NCI-H2196 (cell line): ENCODE measurements at regions not wholly inside any gene's neighbourhood (a gene's known extent, or its start where the extent isn't known, plus 50 kb on each side); places are given as distances from the start of the nearest gene placed in this dataset.
"Not testable (repeated sequence)": the region's sequence is repeated elsewhere in the genome, so short reads cannot be mapped to it uniquely, and the experiment has no call there.

ENCODE experiments used
- DNase-seq: peaks from one replicate; lab custom pipeline; 2025; ENCODE audit not compliant: unreplicated experiment; lab: John Stamatoyannopoulos, UW

DNA sequence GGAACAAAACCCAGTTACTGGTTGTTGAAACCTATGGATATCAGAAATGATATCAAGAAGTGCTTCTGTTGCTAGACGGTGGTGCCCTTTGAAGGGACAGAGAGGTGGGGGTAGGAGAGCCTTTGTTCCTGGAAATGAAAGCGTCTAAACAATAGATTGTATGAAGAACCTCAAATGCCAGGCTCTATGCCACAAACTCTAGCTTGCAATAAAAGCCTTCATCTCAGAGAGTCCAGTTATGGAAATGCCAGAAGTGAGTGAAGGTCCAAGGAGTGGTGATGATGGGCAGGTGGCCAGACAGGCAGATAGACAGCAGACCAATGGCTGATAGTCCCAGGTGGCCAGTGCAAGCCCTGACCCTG is 414.1 kb upstream of the PROX1 start:
- no peak for DNase-seq

DNA sequence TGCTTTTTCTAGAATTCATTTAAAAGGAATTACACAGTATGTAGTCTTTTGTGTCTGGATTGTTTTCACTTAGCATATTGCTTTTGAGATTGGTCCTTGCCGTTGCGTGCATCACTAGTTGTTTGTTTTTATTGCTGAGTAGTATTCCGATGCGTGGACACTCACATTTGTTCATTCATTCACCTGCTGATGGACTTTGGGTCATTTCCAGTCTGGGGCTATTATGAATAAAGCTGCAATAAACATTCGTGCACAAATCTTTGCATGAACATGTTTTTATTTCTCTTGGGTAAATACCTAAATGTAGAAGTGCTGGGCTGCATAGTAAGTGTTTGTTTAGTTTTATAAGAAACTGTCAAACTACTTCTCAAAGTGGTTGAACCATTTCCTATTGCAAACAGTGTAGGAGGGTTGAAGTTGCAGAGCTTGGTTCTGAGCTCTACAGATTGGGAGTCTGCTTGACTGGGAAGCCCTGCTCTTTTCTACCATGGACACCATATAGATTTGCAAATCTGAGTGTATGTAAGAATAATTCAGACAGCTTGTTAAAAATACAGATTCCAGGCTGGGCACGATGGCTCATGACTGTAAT is 404.7 kb upstream of the PROX1 start:
- no peak for DNase-seq

DNA sequence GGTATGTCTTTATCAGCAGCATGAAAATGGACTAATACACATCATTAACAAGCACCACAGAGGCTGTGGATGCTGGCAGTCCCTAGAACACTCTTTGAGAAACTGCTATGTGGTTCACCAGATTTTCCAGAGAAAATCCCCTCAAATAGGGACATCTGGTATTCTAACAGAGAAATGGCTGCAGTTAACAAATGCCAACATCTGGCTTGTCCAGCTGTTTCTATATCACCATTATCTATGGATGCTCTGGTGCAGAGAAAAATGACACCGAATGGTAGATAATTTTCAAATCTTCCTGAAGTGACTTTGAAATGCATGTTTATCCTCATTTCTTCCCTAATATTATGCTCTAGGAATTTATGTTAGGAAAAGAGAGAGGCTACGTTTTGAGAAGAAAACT is 403.5 kb upstream of the PROX1 start:
- DNase-seq, result no peak

DNA sequence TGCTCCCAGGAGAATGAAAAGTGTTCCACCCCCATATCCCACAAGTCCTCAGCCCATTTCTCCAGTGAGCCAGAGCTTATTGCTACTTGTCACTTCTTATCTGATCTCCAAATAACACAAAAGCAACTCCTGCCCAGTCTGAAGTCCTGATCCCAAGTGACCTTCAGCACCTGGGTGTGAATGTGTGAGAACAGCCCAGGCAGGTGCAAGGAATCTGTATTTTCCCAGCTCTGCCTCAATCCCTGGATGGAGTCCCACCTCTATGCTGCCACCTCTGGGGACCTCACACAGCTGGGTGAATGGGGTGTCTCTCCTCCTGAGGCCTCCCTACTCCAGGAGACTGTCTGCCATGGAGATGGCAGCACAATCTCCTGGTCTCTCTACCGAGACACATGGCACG is 402.4 kb upstream of the PROX1 start:
- DNase-seq, result no peak

DNA sequence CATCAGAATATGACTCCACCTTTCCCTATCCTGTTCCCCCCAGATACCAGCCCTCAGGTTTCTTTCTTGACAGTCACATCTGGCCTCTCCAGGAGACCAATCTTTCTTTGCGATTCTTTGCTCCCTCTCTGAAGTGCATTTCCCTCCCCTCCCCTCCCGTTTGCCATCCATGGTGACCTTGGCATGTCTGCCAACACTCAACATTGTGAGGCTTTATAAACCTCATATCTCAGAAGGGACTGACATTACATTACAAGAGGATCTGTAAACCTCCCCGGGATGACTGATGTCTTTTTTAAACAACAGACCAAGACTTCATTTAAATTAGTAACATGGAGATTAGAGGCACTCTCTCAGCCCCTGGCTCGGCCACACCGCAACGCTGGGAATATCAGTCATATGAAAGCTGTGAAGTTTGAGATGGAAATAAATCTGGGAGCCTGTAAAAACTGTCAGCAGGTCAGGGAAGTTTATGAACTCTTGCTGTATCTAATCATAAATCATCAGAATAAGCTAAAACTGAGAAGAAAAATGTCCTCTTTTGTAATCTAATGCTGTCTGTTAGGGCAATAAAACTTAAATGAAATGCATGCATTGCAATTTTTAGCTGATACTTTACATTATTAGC is 401.7 kb upstream of the PROX1 start:
- no peak for DNase-seq

DNA sequence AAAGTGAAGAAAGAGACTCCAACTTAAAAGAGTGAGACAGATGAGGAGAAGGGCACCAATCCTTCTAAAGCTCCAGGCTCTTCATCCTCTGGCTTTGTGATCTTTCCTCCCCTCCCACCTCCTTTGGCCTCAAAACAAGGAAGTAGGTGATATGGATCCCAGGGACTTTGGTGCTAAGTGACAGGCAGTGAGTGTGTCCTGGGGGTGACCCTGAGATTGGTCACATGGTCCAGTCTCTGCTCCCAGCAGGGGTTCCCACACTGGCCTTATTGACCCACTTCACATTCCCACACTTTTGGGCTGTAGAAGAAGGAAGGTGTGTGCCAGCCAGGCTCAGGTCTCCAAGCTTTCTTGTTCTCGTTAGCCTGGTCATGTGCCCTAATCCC is 401.2 kb upstream of the PROX1 start:
- no peak for DNase-seq

DNA sequence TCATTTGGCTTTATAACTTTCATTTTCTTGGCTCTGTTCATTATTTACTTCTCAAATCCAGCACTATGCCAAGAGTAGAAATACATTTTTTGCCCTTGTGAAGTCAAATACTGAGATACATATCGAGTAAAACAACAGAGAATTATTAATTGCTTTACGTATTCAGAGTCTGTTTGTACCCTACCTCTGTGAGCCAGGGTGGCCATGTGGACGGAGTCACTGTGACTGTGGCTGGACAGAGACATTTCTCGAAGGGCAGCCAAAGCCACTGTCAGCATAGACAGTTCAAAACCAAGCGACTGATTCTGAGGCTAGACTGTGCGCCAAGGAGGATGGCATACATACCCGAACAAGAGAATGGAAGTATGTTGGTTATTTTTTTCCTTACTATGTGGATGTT is 391.0 kb upstream of the PROX1 start:
- no peak for DNase-seq

DNA sequence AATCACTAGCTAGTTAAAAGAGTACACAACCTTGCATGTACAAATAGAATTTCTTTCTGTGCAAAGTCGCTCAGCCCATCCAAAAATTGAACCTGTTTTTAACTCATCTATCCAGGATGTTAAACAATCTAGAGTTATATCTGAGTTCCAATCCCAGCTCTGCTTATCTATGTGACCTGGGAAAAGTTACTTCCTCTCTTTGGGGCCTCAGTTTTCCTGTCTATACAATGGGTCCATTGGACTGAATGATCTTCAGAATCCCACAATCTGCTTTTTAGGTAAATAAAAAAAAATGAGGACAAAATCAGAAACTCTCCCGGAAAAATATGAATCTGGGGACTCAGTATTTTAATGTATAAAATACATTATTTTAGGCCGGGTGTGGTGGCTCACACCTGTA is 389.5 kb upstream of the PROX1 start:
- DNase-seq, result no peak

DNA sequence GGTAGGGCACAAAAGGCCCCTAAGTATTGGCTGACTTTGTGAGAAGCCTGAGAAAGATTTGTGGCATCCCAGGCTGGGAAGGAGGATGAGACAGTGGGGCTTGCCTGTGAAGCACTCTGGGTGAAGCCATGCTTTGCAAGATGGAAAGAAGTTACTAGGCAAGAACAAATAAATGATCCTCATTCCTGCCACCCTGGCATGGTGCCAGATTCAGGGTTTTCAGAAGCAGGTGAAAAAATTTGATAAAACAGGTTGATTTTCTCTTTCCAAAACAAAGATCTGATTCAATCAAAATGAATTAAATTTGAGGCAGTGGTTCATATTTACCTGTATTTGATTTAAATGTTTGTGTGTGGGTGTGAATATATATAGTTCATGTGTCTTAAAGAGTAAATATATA is 386.9 kb upstream of the PROX1 start:
- DNase-seq, result no peak

DNA sequence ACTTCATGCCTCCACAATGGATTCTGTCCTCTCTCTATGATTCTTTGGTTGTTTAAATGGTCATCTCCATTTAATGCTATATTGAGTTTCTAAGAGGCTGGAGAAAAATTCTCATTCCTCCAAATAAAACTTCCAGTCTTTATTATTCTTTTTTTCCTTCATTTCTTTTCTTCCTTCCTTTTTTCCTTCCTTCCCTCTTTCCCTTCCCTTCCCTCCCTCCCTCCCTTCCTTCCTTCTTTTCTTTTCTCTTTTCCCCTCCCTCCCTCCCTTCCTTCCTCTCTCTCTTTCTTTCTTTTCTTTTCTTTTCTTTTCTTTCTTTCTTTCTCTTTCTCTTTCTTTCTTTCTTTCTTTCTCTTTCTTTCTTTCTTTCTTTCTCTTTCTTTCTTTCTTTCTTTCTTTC is 386.1 kb upstream of the PROX1 start:
- DNase-seq, result not testable (repeated sequence)

DNA sequence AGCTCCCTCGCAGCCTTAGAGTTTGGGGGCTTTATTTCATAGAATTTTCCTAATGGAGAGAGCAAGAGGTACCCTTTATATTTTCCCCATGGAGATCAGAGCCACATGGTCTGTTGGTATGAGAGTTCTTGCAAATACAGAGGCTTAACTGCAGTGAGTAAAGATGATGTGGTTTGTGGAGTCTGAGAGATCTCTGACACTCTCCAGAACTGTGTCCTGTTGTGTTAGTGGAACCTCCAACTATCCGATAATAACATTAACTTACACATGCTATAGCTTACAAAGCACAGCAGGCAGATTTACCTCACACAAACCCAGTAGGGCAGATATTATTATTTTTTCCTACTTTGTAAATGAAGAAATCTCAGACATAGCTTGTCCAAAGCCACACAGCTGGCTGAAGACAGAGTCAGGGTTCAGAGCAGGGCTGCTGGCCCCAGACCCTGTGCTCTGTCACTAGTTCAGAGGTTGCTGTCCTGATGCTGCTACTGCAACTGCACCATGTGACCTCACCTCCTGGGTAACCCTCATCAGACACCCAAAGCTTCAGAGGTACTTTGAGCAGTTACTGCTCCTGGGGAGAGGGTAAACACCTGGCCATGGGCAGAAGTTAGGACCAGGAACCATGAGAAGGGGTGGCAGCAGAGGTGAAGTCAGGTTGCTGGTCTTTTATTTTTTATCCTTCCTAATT is 384.8 kb upstream of the PROX1 start:
- DNase-seq, result no peak

DNA sequence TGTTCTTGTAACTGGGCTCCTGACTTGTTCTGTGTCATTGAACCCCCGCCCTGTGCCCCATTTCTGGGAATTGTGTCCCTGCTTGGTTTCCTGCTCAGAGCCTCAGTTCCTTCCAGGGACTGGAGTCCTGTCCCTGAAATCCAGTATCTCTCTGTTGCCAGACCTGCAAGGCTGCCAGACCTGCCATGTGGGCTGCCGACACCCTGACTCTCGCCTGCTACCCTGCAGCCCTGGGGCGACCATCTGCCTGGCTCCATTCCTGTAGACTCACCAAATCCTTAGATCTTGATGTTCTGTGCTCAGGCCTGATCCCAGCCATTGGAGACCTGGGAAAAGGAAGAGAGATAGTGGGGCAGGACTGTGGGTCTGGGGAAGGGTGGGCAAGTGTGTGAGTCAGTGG is 383.3 kb upstream of the PROX1 start:
- no peak for DNase-seq

DNA sequence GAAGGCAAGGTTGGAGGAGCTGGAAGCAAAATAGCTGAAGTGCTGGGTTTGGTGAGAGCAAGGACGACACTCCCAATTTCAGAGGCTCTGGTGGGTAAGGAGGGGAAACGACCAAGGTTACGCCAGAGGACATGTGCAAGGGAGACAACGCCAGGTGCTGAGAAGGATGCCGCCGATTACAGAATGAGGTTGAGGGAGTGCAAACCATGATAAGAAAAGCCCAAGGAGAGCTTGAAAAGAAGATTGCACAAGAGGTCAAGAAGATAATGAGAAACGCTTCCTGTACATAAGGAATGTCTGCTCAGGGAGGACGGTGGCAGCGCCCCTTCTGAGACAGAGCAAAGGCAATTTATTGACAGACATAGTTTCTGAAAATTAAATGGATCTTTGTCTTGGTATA is 382.0 kb upstream of the PROX1 start:
- no peak for DNase-seq

DNA sequence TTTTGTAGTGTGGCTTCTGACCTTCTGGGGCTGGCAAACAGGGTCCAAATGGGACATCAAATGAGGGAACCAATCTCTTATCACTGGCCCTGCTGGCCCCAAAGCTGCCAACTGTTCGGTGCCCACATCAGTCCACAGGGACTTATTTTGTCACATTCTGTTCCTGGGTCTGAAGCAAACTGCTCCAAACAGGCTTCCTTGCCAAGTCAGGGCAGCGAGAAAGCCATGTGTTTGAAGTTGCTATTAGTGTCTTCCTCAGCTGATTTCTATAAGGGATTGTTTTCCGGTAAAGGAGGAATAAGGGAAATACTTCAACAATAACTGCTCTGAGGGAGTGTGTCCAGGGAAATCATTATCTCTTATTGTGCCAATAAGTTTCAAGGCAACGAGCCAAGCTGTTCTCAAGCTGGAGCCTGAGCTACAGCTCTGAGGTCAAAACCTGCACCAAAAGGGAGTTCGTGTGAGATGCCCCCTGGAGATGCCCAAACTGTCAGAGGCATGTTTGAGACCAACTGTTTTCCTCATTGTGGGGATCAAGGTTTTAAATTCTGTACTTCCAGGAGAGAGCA is 381.4 kb upstream of the PROX1 start:
- DNase-seq, result no peak

DNA sequence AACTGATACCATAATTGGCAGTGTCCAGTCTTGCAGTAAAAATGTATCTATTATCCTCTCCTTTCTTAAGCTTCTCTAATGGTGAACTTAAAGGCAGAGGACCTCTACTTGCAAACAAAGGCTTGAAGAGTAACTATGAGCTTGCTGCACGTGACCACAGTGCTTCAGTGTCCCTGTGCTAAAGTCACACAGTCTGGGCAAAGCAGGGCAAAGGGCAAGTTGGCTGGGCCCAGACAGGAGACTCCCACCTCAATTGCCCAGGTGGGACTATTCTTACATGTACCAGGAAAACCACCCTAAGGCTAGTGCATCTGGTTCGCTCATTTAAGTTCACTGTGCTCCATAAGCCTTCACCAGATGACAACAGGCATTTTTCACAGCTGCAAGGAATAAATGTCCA is 374.2 kb upstream of the PROX1 start:
- no peak for DNase-seq

DNA sequence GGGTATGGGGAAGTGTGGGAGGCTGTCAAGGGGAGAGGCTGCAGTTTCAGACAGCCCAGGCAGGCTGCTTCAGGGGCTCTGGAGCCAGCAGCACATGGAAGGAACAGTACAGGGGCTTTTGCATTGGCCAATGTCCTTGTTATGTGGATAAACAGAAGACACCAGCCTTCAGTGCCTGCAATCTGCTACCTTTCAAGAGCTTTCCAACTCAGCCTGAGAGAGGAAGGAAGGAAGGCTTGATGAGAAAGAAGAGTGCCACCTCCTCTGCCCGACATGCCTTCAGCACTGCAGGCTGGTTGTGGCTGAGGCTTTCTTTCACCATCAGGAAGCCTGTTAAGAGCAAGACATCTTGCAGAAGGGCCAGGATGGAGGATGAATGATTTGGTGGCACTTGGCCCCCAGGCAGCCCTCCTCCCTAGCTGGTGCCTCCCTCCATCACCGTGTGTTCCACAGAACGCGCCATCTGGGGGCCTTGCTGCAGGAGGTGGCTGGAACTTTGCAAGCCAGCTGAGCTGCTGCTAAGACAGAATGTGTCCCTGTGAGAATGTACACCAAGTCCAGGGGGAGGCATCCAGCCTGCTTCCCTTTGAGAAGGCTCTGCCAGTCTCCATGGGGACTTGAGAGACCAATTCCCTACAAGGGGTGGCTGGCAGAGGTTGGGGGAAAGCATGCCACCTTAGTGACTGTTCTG is 372.4 kb upstream of the PROX1 start:
- DNase-seq, result no peak

DNA sequence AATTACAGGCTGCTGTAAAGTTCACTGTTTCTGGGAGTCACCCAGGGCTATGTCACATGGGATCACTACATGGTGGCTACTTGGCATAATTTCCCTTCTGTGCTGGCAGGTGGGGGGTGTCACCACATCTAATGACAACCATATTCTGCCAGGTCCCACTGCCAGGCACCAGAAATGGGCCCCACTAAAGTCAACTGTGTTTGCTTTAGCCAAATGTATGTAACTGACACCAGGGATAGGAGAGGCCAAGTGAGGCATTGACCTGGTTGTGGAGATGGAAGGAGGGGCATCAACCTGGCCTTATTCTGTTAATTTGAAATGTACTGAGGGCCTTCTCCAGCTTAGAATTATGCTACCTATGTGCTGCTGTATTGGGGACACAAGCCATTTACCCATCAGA is 370.6 kb upstream of the PROX1 start:
- no peak for DNase-seq

DNA sequence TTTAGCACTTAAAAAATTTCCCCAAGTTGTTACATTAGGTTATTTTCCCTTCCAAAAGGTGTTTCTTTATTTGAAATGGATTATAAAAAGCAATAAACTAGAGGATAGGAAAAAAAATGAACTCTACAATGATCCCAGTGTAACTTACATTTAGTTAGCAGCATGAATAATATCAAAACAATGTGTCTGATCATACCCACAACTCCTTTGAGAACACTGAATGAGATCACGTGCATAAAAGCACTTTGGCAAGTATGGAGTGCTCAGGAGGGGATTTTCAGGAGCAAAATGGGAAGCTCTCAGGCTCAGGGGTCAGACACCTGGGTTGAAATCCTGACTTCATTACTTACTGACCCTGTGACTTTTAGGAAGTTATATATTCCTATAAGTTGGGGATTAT is 369.7 kb upstream of the PROX1 start:
- DNase-seq, result no peak

DNA sequence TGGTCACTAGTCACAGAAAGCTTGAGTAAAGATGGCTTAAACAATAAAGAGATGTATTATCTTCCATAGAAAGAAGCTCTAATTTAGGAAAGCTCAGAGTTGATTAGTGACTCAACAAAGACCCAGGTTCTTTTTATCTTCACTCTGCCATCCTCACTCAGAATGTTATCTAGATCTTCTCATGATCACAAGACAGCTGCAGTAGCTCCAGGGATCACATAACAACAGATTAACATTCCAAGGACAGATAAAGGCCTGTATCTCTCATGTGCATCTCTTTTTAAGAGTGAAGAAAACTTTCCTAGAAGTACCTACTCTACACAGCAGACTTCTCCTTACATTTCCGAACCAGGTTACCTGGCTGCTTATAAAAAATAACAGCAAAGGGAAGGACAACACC is 368.7 kb upstream of the PROX1 start:
- DNase-seq, result no peak

DNA sequence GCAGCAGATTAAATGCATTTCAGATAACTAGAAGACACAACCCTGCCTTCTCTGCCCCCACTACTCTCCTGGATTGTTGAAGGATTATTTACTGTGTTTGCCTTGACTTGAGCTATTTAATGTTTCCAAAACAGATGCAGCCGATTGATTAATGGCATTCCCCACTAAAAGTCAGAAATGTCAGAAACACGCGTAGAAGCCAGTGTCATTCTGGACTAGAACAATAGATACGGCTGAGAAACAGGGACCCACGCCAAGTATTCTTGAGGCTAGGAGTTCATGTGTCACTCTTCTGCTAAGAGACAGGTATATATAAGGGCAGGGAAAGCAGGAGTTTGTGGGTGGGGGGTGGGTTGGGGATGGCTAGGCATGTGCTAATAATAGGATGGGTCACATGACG is 366.7 kb upstream of the PROX1 start:
- no peak for DNase-seq

DNA sequence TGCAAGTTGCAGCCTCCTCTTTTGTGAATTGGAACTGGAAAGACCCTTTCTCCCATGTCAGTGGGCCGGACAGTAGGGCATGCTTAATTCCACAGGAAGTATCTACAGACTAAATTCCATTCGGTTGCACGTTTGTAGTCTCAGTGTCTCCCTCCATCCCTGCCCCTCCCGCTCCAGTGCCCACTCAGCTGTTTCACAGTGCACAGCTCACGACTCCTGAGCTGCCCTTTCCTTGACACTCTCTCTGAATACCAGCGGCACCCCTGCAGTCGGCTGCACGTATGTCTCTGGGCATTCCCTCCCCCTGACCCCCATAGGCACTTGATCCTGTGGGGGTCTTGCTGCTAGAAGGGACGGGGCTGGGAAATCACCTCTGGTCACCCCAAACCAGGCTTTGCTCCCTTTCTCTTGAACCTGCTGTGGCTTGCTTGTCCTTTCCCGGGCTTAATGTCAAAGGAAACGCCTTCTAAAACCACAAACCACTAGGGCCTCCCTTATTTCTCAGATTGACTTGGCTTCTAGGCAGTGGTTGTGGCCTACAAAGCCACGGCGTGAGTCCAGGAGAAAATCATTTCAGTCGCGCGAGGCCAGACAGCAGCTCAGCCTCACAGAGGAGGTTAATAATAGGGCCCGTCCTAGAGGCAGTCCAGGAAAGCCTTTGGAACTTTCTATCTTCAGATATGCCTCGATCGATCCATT is 365.3 kb upstream of the PROX1 start:
- no peak for DNase-seq
